Activated CD8-positive, alpha-beta memory T cell treated with anti-CD3 and anti-CD28 coated beads, Interleukin-2, amount 50 U/mL, for 1 hour (primary cell): ENCODE measurements at regions not wholly inside any gene's neighbourhood (a gene's known extent, or its start where the extent isn't known, plus 50 kb on each side); places are given as distances from the start of the nearest gene placed in this dataset.
"Not testable (repeated sequence)": the region's sequence is repeated elsewhere in the genome, so short reads cannot be mapped to it uniquely, and the experiment has no call there.

Experiments
- DNase-seq: peaks from one replicate; pipeline ENCODE4 v3.0.0-alpha.2; 2020; ENCODE audit errors: extremely low read depth

GRCh38 chr2:234158812-234159211 is 108.3 kb downstream of the SPP2 start:
- DNase-seq = no peak

GRCh38 chr2:234157817-234158588 is 107.5 kb downstream of the SPP2 start:
- DNase-seq = no peak

GRCh38 chr2:234156326-234156725 is 105.8 kb downstream of the SPP2 start:
- no peak for DNase-seq

DNA sequence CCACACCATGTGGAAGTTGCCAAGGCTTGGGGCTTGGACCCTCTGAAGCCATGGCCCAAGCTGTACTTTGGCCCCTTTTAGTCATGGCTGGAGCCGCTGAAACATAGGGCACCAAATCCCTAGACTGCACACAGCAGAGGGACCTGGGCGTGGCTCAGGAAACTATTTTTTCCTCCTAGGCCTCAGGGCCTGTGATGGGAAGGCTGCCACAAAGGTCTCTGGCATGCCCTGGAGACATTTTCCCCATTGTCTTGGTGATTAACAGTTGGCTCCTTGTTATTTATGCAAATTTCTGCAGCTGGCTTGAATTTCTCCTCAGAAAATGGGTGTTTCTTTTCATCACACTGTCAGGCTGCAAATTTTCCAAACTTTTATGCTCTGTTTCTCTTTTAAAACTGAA is 102.3 kb downstream of the SPP2 start:
- not testable (repeated sequence) for DNase-seq

GRCh38 chr2:234147335-234147861 is 96.9 kb downstream of the SPP2 start:
- no peak for DNase-seq

- DNase-seq = no peak
Observed at GRCh38 chr2:234146087-234146826, 95.8 kb downstream of the SPP2 start.

DNA sequence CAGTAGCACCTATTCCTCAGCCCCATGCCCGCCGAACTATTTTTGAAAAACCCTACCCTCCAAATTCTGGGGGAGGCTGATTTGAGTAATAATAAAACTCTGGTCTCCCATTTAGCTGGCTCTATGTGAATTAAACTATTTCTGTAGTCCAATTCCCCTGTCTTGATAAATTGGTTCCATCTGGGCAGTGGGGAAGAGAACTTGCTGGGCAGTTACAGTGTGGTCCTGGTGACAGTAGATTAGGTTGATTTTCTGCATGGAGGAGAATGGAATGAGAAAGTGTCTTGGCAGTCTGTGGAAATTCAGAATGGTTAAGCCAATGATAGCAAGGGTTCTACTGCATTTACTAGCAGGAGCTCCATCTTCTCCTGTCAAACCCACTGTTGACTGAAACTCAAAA is 95.0 kb downstream of the SPP2 start:
- DNase-seq = no peak

DNA sequence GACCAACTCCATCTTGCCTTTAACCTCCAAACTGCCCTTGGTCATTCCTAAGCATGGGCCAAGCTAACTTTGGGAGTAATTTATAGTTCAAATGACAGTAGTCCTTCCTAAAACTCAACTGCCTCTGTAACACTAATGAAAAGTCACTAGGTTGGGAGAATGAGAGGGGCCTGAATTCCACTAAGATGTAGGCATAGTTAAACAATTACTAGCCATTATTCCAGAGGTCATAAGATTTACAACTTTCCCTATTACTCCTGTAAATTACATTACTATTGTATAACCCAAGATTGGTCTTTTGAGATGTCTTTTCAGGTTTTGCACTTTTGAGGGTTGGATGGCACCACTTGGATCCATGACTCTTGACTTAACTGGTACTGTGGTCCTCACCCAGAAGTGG is 94.6 kb downstream of the SPP2 start:
- DNase-seq = no peak

GRCh38 chr2:234143896-234144295 is 93.4 kb downstream of the SPP2 start:
- no peak for DNase-seq

DNA sequence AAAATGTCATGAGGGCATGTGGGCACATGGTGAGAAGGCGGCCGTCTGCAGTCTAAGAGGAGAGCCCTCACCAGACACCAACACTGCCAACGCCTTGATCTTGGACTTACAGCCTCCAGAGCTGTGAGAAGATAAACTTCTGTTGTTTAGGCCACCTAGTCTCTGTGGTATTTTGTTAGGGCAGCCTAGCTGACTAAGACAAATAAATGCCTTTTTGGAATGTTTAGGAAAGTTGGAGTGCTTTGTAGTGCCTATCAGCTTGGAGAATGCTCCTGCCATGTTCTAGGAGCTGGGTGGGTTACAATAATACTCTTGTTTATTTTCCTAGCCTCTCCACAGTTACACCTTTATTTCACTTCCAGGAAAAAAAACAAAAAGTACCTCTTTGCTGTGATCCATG is 92.0 kb downstream of the SPP2 start:
- DNase-seq = no peak

GRCh38 chr2:234139755-234140154 is 89.3 kb downstream of the SPP2 start:
- no peak for DNase-seq

GRCh38 chr2:234138836-234139235 is 88.3 kb downstream of the SPP2 start:
- no peak for DNase-seq

DNA sequence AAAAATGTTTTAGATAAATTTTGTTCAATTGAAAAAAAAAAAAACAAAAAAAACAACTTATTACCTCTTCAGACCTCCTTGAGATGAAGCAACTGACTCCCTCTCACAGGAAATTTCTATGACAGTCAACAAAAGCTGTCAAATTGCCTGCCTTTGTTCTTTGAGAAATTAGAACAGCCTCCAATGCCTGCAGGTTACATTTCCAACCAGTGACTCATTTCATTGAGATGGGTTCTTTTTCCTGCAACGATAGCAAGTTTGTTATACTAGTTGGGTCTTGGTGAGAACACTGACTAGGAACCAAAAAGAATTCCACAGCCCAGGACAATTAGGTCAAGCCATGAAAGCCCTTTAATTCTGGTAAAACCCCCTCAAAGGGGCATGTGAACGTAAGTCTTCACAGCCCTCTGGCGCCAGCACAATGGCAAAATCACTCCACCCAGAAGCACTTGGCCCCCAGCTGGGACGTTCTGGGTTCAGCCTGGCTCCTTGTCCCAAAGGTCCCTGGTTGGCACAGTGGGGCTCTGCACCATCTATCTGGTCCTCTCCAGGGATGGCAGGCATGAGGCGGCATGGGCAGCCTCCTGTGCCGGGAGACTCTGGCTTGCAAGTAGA is 87.0 kb downstream of the SPP2 start:
- no peak for DNase-seq

DNA sequence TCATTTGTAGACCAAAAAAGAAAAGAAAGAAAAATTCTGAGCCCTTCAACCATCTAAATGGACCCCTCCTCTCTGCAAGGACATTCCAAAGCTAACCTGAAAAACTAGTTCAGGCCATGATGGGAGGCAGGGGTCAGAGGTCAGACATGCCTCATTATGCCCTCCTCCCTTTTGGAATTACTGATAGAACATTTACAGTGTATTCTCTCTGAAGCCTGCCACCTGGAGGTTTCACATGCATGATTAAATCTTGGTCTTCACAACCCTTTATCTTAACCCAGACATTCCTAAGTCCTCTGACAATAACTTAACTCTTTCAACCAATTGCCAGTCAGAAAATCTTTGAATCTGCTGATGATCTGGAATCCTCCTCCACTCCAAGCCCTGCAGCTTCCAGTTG is 86.0 kb downstream of the SPP2 start:
- DNase-seq = no peak

GRCh38 chr2:234135750-234136221 is 85.3 kb downstream of the SPP2 start:
- DNase-seq = no peak

DNA sequence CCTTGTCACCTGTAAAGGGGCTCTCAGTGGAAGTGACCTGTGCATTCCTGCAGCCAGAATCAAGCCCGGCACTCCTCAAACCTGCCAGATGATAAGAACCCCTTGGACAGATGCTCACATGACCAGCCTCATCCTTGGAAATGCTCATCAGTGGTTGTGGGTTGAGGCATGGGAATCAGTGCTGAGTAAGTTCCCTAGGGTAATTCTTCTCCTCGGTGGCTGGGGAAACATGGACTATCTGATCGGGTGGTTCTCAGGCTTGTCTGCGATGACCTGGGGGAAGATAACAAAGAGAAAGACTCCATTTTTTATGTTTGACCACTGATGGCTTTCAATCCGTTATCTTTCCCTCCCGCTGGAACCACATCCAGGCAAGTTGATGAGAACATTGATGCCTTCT is 84.0 kb downstream of the SPP2 start:
- no peak for DNase-seq

GRCh38 chr2:234133004-234133403 is 82.5 kb downstream of the SPP2 start:
- DNase-seq = no peak

DNA sequence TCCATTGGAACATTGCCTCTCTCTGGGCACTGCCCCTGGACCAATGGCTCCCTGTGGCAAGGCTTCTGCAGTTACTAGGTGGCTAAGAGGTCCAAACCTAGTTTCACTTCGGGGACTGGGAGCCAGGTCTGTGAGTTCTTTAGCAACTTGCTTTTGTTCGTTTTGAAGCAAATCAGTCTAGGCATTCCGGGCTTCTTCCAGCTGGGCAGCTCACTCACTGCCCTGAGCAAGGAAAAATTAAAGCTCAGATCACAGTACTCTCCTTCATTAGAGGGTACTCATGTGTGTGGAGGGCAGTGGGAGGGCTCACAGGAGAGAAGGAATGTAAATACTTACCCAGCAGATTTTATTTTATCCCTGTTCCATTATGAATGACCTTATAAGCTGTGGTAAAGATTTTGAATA is 80.3 kb downstream of the SPP2 start:
- no peak for DNase-seq

GRCh38 chr2:234128606-234129005 is 78.1 kb downstream of the SPP2 start:
- no peak for DNase-seq
